ENCODE measurements at regions not wholly inside any gene's neighbourhood (a gene's known extent, or its start where the extent isn't known, plus 50 kb on each side); places are given as distances from the start of the nearest gene placed in this dataset.

GRCh38 chr20:58010186-58010585, 218.3 kb downstream of the ANKRD60 start:
- H2BK15ac ChIP-seq (ENCODE audit: low read depth, low read length), result no peak overlapping the region
- H4K91ac ChIP-seq (ENCODE audit: insufficient read length, low read depth, low read length), result no peak overlapping the region
- H3K18ac ChIP-seq (ENCODE audit: insufficient read length, low read depth, low read length), result no peak overlapping the region
- no peak overlapping the region for H2BK120ac ChIP-seq (ENCODE audit: low read depth, low read length, poor library complexity, severe bottlenecking)
- H3K9me3 ChIP-seq (ENCODE audit: control insufficient read depth, low read depth, low read length), result no peaks in the 10 kb centered on the region
- no peak overlapping the region for H3K4ac ChIP-seq (ENCODE audit: low read depth, low read length)
- no peak overlapping the region for H2BK12ac ChIP-seq (ENCODE audit: insufficient read length, low read depth, low read length)
- peaks cover 9 to 15% of the 10 kb centered on the region in 2 experiments for H3K4me1 Mint-ChIP-seq
- H3K27ac ChIP-seq (ENCODE audit: insufficient read length, low read depth, low read length), result no peak overlapping the region
- no peaks in the 10 kb centered on the region for H3K27me3 ChIP-seq (ENCODE audit: insufficient read depth, low read length)
- H3K56ac ChIP-seq (ENCODE audit: insufficient read length, low read depth, low read length), result no peak overlapping the region
- no peak overlapping the region for H2AK5ac ChIP-seq (ENCODE audit: insufficient read length, low read length)
- no peaks in the 10 kb centered on the region for H3K23me2 ChIP-seq (ENCODE audit: insufficient read length, low read depth, low read length, poor library complexity, severe bottlenecking)
- peaks cover 0 to 5% of the 10 kb centered on the region in 2 experiments; a peak in 2 of 5 replicates for H3K9me3 Mint-ChIP-seq
- H2BK20ac ChIP-seq (ENCODE audit: low read depth, low read length, poor library complexity, severe bottlenecking), result no peak overlapping the region
- H3K4me2 ChIP-seq (ENCODE audit: insufficient read depth, insufficient read length, low read length), result no peak overlapping the region
- H4K5ac ChIP-seq (ENCODE audit: insufficient read length, low read depth, low read length), result no peak overlapping the region
- H3K4me1 ChIP-seq (ENCODE audit: insufficient read depth, low read length), result no peaks in the 10 kb centered on the region
- no peak overlapping the region for H3K14ac ChIP-seq (ENCODE audit: insufficient read depth, low read length)
- WGBS (ENCODE audit: extremely low coverage, insufficient read length, low lambda C conversion rate), result no CpG with 5 or more reads among the region's 7 CpGs
- no peaks in the 10 kb centered on the region for H3K79me1 ChIP-seq (ENCODE audit: insufficient read depth, low read depth, low read length, poor library complexity, severe bottlenecking)
- no peak overlapping the region for H3K23ac ChIP-seq (ENCODE audit: insufficient read length, low read depth, low read length)
- DNase-seq, result peak; percentile 9
- H3K36me3 Mint-ChIP-seq (ENCODE audit: insufficient read depth in 1 of 3, low read depth in 3 of 3), result no peaks in the 10 kb centered on the region; a peak in 1 of 7 replicates
- no peak overlapping the region for H3T11ph ChIP-seq (ENCODE audit: low read length)
- TF ChIP-seq CTCF (conservative IDR thresholded peaks at IDR 0.05), result no peak
- no peak overlapping the region for H2BK5ac ChIP-seq (ENCODE audit: insufficient read length, low read length)
- H3K4me3 Mint-ChIP-seq, result no peak overlapping the region
- H4K8ac ChIP-seq (replicated peaks; ENCODE audit: insufficient read length, low read depth, low read length), result no peak overlapping the region
- no peak overlapping the region for H3K9ac ChIP-seq (ENCODE audit: extremely low read depth, insufficient read length, low read length)
- peaks cover 7% of the 10 kb centered on the region for H3K27me3 Mint-ChIP-seq (ENCODE audit: low read depth)
- no peaks in the 10 kb centered on the region for H3K79me2 ChIP-seq (ENCODE audit: insufficient read depth, low read length)
- H4K20me1 ChIP-seq (ENCODE audit: control insufficient read depth, insufficient read depth, insufficient read length), result no peaks in the 10 kb centered on the region
- H3K27ac Mint-ChIP-seq, result no peak overlapping the region
- H2AFZ ChIP-seq (ENCODE audit: low read length), result no peak overlapping the region
